ENCODE measurements at regions not wholly inside any gene's neighbourhood (a gene's known extent, or its start where the extent isn't known, plus 50 kb on each side); places are given as distances from the start of the nearest gene placed in this dataset.

- no peaks in the 10 kb centered on the region for H3K27me3 ChIP-seq
- ATAC-seq, result no peak
These were observed 1105.8 kb downstream of the IGSF11 start for GRCh38 chr3:117928836-117929235.

GRCh38 chr3:117932441-117932840 is 1102.2 kb downstream of the IGSF11 start:
- TF ChIP-seq POLR2A (IDR thresholded peaks at IDR 0.05), result no peak
- no peak for TF ChIP-seq CTCF (IDR thresholded peaks at IDR 0.05)
- no peak for TF ChIP-seq EP300 (IDR thresholded peaks at IDR 0.05)
- TF ChIP-seq POLR2AphosphoS5 (IDR thresholded peaks at IDR 0.05), result no peak
- Histone ChIP-seq H3K9me3 (peaks cover 0 to 6% (median 0%) of the 10 kb centered on the region in 3 donors), H3K27ac (no peak overlapping the region), H3K4me3 (no peak overlapping the region), H3K27me3 (no peaks in the 10 kb centered on the region), H3K4me1 (no peaks in the 10 kb centered on the region), H3K36me3 (no peaks in the 10 kb centered on the region)
- no peak for ATAC-seq

More at GRCh38 chr3:117928836-117929235, 1105.8 kb downstream of the IGSF11 start:
- Histone ChIP-seq H3K9me3 (no peaks in the 10 kb centered on the region), H3K27ac (no peak overlapping the region), H3K4me1 (no peaks in the 10 kb centered on the region), H3K36me3 (no peaks in the 10 kb centered on the region), H3K4me3 (no peak overlapping the region)
- TF ChIP-seq CTCF (IDR thresholded peaks at IDR 0.05) (no peak), EP300 (IDR thresholded peaks at IDR 0.05) (no peak), POLR2AphosphoS5 (IDR thresholded peaks at IDR 0.05) (no peak), POLR2A (IDR thresholded peaks at IDR 0.05) (no peak)

- WGBS, 2 donors (ENCODE audit: low coverage in 1 of 2), result 59 to 100% methylated on average over 2 of the region's 4 CpGs
- H3K4me3 ChIP-seq, result no peak overlapping the region
- no peaks in the 10 kb centered on the region for H3K4me1 ChIP-seq
- no peak for ATAC-seq
- H3K9me3 ChIP-seq, result peaks cover 0 to 10% (median 0%) of the 10 kb centered on the region in 3 donors
- H3K27me3 ChIP-seq, result no peaks in the 10 kb centered on the region
- TF ChIP-seq POLR2A (IDR thresholded peaks at IDR 0.05) (no peak), CTCF (IDR thresholded peaks at IDR 0.05) (no peak), EP300 (IDR thresholded peaks at IDR 0.05) (no peak), POLR2AphosphoS5 (IDR thresholded peaks at IDR 0.05) (no peak)
- H3K36me3 ChIP-seq, result no peaks in the 10 kb centered on the region
- no peak overlapping the region for H3K27ac ChIP-seq
These were observed 1098.5 kb downstream of the IGSF11 start for GRCh38 chr3:117936159-117936558.

- no peak for ATAC-seq
- Histone ChIP-seq H3K27me3 (no peaks in the 10 kb centered on the region), H3K9me3 (peaks cover 0 to 10% (median 0%) of the 10 kb centered on the region in 3 donors), H3K36me3 (no peaks in the 10 kb centered on the region), H3K4me1 (no peaks in the 10 kb centered on the region), H3K27ac (no peak overlapping the region), H3K4me3 (no peak overlapping the region)
- 90 to 95% methylated on average over 2 of the region's 2 CpGs for WGBS, 2 donors (ENCODE audit: low coverage in 1 of 2)
- TF ChIP-seq CTCF (IDR thresholded peaks at IDR 0.05), result no peak
- TF ChIP-seq EP300 (IDR thresholded peaks at IDR 0.05), result no peak
- no peak for TF ChIP-seq POLR2A (IDR thresholded peaks at IDR 0.05)
- TF ChIP-seq POLR2AphosphoS5 (IDR thresholded peaks at IDR 0.05), result no peak
These were observed 1095.7 kb downstream of the IGSF11 start for GRCh38 chr3:117938974-117939373.

GRCh38 chr3:117939425-117940027 is 1095.1 kb downstream of the IGSF11 start:
- no peak for ATAC-seq
- no peaks in the 10 kb centered on the region for H3K4me1 ChIP-seq
- H3K27ac ChIP-seq, result no peak overlapping the region
- TF ChIP-seq POLR2AphosphoS5 (IDR thresholded peaks at IDR 0.05), result no peak
- no peak for TF ChIP-seq CTCF (IDR thresholded peaks at IDR 0.05)
- no peak for TF ChIP-seq EP300 (IDR thresholded peaks at IDR 0.05)
- no peak for TF ChIP-seq POLR2A (IDR thresholded peaks at IDR 0.05)
- peaks cover 0 to 10% (median 0%) of the 10 kb centered on the region in 3 donors for H3K9me3 ChIP-seq
- WGBS, 2 donors (ENCODE audit: low coverage in 1 of 2), result 91% methylated on average over 1 of the region's 1 CpG
- H3K4me3 ChIP-seq, result no peak overlapping the region
- no peaks in the 10 kb centered on the region for H3K27me3 ChIP-seq
- H3K36me3 ChIP-seq, result no peaks in the 10 kb centered on the region
